ENCODE measurements at regions not wholly inside any gene's neighbourhood (a gene's known extent, or its start where the extent isn't known, plus 50 kb on each side); places are given as distances from the start of the nearest gene placed in this dataset.
"Not testable (repeated sequence)": the region's sequence is repeated elsewhere in the genome, so short reads cannot be mapped to it uniquely, and the experiment has no call there.

DNA sequence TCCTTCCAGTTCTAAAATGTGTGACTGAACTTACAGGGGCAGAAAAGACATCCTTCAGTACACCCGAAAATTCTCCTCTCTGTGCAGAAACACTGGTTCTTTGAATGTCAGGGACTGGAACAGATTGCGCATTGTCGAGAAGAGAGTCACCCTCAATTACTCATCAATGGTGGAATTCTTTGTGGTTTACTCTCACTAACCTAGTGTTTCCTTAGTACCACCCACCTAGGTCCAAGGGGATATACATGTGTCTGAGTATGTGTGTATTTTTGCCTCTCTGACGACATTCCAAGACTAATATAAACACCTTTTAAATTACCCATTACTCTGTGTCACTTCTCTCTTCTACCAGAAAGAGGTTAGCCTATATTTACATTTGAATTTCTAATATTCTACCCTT lies 660.8 kb downstream of the TLE1 start:
- no peak overlapping the region for H3K18ac ChIP-seq (ENCODE audit: low read depth in 1 of 2, low read length in 2 of 2)
- no peak overlapping the region for H2BK15ac ChIP-seq (ENCODE audit: low read depth, poor library complexity, severe bottlenecking)
- H3K4me2 ChIP-seq (ENCODE audit: low read length, poor library complexity, severe bottlenecking): no peak overlapping the region
- no peak overlapping the region for H4K8ac ChIP-seq (ENCODE audit: low read length)
- WGBS: 0% methylated on average over 1 of the region's 4 CpGs
- H3K9me3 ChIP-seq (ENCODE audit: control insufficient read depth, low read length): no peaks in the 10 kb centered on the region
- H4K91ac ChIP-seq (ENCODE audit: low read length): no peak overlapping the region
- H3K4ac ChIP-seq (ENCODE audit: low read depth in 1 of 2, low read length in 2 of 2): no peak overlapping the region
- no peaks in the 10 kb centered on the region for H3K36me3 ChIP-seq (ENCODE audit: control insufficient read depth in 1 of 2, insufficient read depth in 2 of 2, low read depth in 1 of 2, low read length in 2 of 2)
- H3K27me3 ChIP-seq (ENCODE audit: control insufficient read depth in 1 of 2, insufficient read depth in 1 of 2, low read length in 2 of 2): no peaks in the 10 kb centered on the region
- H2AK5ac ChIP-seq (ENCODE audit: low read length, severe bottlenecking): no peak overlapping the region
- no peak overlapping the region for H3K14ac ChIP-seq (ENCODE audit: low read length in 2 of 2)
- H2BK120ac ChIP-seq (ENCODE audit: low read depth, low read length): no peak overlapping the region
- no peak overlapping the region for H3K23ac ChIP-seq (ENCODE audit: low read length in 2 of 2)
- no peak overlapping the region for H2BK12ac ChIP-seq (ENCODE audit: low read length in 2 of 2)
- peak overlapping the region; percentile 53 for H3K27ac ChIP-seq (ENCODE audit: low read length, poor library complexity, severe bottlenecking)
- H2BK5ac ChIP-seq (ENCODE audit: low read depth, low read length, poor library complexity, severe bottlenecking): no peak overlapping the region
- H3K4me3 ChIP-seq (ENCODE audit: insufficient read depth in 1 of 2, low read depth in 1 of 2, low read length in 2 of 2): no peak overlapping the region
- peaks cover 3% of the 10 kb centered on the region for H3K4me1 ChIP-seq (ENCODE audit: control insufficient read depth, insufficient read depth, low read depth, low read length)
- H3K79me1 ChIP-seq (replicated peaks; ENCODE audit: low read length, poor library complexity, severe bottlenecking): no peaks in the 10 kb centered on the region
- no peak overlapping the region for H2AFZ ChIP-seq (ENCODE audit: low read depth, low read length)
- peak; percentile 93 for DNase-seq
- no peak overlapping the region for H3K9ac ChIP-seq (ENCODE audit: low read length)

DNA sequence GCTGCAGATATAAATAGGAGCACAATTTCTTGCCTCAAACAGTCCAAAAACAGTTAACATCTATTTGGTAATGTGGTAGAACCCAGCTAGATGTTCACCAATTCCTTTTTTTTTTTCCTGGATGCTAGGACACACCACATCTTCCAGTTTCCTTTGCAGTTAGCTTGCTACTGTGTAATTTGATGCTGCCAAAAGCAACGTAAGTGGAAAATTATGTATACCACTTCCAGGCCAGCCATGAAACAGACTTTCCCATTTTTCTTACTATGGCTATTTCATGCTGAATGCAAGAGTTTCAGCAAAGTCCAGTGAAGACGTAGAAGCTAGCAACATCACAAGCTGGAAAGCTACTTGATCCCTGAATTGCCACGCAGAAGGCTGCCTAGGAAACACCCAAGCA lies 667.2 kb downstream of the TLE1 start:
- H4K8ac ChIP-seq (ENCODE audit: low read length): no peak overlapping the region
- H3K79me1 ChIP-seq (replicated peaks; ENCODE audit: low read length, poor library complexity, severe bottlenecking): no peaks in the 10 kb centered on the region
- H3K27me3 ChIP-seq (ENCODE audit: control insufficient read depth in 1 of 2, insufficient read depth in 1 of 2, low read length in 2 of 2): peaks cover 0 to 14% of the 10 kb centered on the region in 2 experiments
- no peak overlapping the region for H2AFZ ChIP-seq (ENCODE audit: low read depth, low read length)
- H3K4me1 ChIP-seq (ENCODE audit: control insufficient read depth, insufficient read depth, low read depth, low read length): no peaks in the 10 kb centered on the region
- H2BK12ac ChIP-seq (ENCODE audit: low read length in 2 of 2): no peak overlapping the region
- no peak overlapping the region for H2AK5ac ChIP-seq (ENCODE audit: low read length, severe bottlenecking)
- no peak overlapping the region for H2BK5ac ChIP-seq (ENCODE audit: low read depth, low read length, poor library complexity, severe bottlenecking)
- H2BK15ac ChIP-seq (ENCODE audit: low read depth, poor library complexity, severe bottlenecking): no peak overlapping the region
- H3K27ac ChIP-seq (ENCODE audit: low read length, poor library complexity, severe bottlenecking): no peak overlapping the region
- H3K23ac ChIP-seq (ENCODE audit: low read length in 2 of 2): no peak overlapping the region
- no peak overlapping the region for H3K14ac ChIP-seq (ENCODE audit: low read length in 2 of 2)
- no peaks in the 10 kb centered on the region for H3K9me3 ChIP-seq (ENCODE audit: control insufficient read depth, low read length)
- H3K36me3 ChIP-seq (ENCODE audit: control insufficient read depth in 1 of 2, insufficient read depth in 2 of 2, low read depth in 1 of 2, low read length in 2 of 2): no peaks in the 10 kb centered on the region
- no peak for DNase-seq
- H2BK120ac ChIP-seq (ENCODE audit: low read depth, low read length): no peak overlapping the region
- WGBS: 77% methylated on average over 3 of the region's 3 CpGs
- H3K4me3 ChIP-seq (ENCODE audit: insufficient read depth in 1 of 2, low read depth in 1 of 2, low read length in 2 of 2): no peak overlapping the region
- H3K4ac ChIP-seq (ENCODE audit: low read depth in 1 of 2, low read length in 2 of 2): no peak overlapping the region
- H3K4me2 ChIP-seq (ENCODE audit: low read length, poor library complexity, severe bottlenecking): no peak overlapping the region
- H4K91ac ChIP-seq (ENCODE audit: low read length): no peak overlapping the region
- H3K9ac ChIP-seq (ENCODE audit: low read length): no peak overlapping the region
- no peak overlapping the region for H3K18ac ChIP-seq (ENCODE audit: low read depth in 1 of 2, low read length in 2 of 2)

DNA sequence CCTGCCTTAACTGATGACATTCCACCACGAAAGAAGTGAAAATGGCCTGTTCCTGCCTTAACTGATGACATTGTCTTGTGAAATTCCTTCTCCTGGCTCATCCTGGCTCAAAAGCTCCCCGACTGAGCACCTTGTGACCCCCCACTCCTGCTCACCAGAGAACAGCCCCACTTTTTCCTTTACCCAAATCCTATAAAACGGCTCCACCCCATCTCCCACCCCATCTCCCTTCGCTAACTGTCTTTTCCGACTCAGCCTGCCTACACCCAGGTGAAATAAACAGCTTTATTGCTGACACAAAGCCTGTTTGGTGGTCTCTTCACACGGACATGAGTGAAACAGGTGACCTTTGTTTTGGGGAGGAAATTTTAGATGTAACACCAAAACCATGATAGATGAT lies 674.4 kb downstream of the TLE1 start:
- H3K4me3 ChIP-seq (ENCODE audit: insufficient read depth in 1 of 2, low read depth in 1 of 2, low read length in 2 of 2); H3K4me1 ChIP-seq (ENCODE audit: control insufficient read depth, insufficient read depth, low read depth, low read length); H2AK5ac ChIP-seq (ENCODE audit: low read length, severe bottlenecking); H3K23ac ChIP-seq (ENCODE audit: low read length in 2 of 2); H3K14ac ChIP-seq (ENCODE audit: low read length in 2 of 2); H3K9ac ChIP-seq (ENCODE audit: low read length); H3K4ac ChIP-seq (ENCODE audit: low read depth in 1 of 2, low read length in 2 of 2); H2BK12ac ChIP-seq (ENCODE audit: low read length in 2 of 2); H4K8ac ChIP-seq (ENCODE audit: low read length); H4K91ac ChIP-seq (ENCODE audit: low read length); DNase-seq; H2BK120ac ChIP-seq (ENCODE audit: low read depth, low read length); H3K27ac ChIP-seq (ENCODE audit: low read length, poor library complexity, severe bottlenecking); H3K27me3 ChIP-seq (ENCODE audit: control insufficient read depth in 1 of 2, insufficient read depth in 1 of 2, low read length in 2 of 2); H3K9me3 ChIP-seq (ENCODE audit: control insufficient read depth, low read length); H3K4me2 ChIP-seq (ENCODE audit: low read length, poor library complexity, severe bottlenecking); H3K18ac ChIP-seq (ENCODE audit: low read depth in 1 of 2, low read length in 2 of 2); H2AFZ ChIP-seq (ENCODE audit: low read depth, low read length); H2BK5ac ChIP-seq (ENCODE audit: low read depth, low read length, poor library complexity, severe bottlenecking); H3K36me3 ChIP-seq (ENCODE audit: control insufficient read depth in 1 of 2, insufficient read depth in 2 of 2, low read depth in 1 of 2, low read length in 2 of 2); H3K79me1 ChIP-seq (replicated peaks; ENCODE audit: low read length, poor library complexity, severe bottlenecking); H2BK15ac ChIP-seq (ENCODE audit: low read depth, poor library complexity, severe bottlenecking): not testable (repeated sequence)
- WGBS: 54% methylated on average over 2 of the region's 6 CpGs

DNA sequence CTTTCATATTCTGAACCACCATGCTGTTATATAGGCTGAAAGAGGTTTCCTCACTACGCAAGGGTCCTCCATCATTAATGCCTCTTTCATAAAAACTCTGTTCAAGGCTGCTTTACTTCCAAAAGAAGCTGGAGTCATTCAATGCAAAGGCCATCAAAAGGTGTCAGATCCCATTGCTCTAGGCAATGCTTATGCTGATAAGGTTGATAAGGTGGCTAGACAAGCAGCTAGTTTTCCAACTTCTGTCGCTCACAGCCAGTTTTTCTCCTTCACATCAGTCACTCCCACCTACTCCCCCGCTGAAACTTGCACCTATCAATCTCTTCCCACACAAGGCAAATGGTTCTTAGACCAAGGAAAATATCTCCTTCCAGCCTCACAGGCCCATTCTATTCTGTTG lies 676.2 kb downstream of the TLE1 start:
- not testable (repeated sequence) for H2AFZ ChIP-seq (ENCODE audit: low read depth, low read length); H3K4me2 ChIP-seq (ENCODE audit: low read length, poor library complexity, severe bottlenecking); H2BK15ac ChIP-seq (ENCODE audit: low read depth, poor library complexity, severe bottlenecking); H2BK5ac ChIP-seq (ENCODE audit: low read depth, low read length, poor library complexity, severe bottlenecking); H3K79me1 ChIP-seq (replicated peaks; ENCODE audit: low read length, poor library complexity, severe bottlenecking); H3K27me3 ChIP-seq (ENCODE audit: control insufficient read depth in 1 of 2, insufficient read depth in 1 of 2, low read length in 2 of 2); H2BK12ac ChIP-seq (ENCODE audit: low read length in 2 of 2); H3K27ac ChIP-seq (ENCODE audit: low read length, poor library complexity, severe bottlenecking); H3K18ac ChIP-seq (ENCODE audit: low read depth in 1 of 2, low read length in 2 of 2); H3K4me1 ChIP-seq (ENCODE audit: control insufficient read depth, insufficient read depth, low read depth, low read length); H3K36me3 ChIP-seq (ENCODE audit: control insufficient read depth in 1 of 2, insufficient read depth in 2 of 2, low read depth in 1 of 2, low read length in 2 of 2); H3K9me3 ChIP-seq (ENCODE audit: control insufficient read depth, low read length); H4K91ac ChIP-seq (ENCODE audit: low read length); H2AK5ac ChIP-seq (ENCODE audit: low read length, severe bottlenecking); H3K4me3 ChIP-seq (ENCODE audit: insufficient read depth in 1 of 2, low read depth in 1 of 2, low read length in 2 of 2); DNase-seq; H3K14ac ChIP-seq (ENCODE audit: low read length in 2 of 2); H3K9ac ChIP-seq (ENCODE audit: low read length); H3K4ac ChIP-seq (ENCODE audit: low read depth in 1 of 2, low read length in 2 of 2); H4K8ac ChIP-seq (ENCODE audit: low read length); H2BK120ac ChIP-seq (ENCODE audit: low read depth, low read length); H3K23ac ChIP-seq (ENCODE audit: low read length in 2 of 2)
- 53% methylated on average over 3 of the region's 3 CpGs for WGBS

Measured in mesenchymal stem cell (in vitro differentiated cells and primary cell).